ENCODE measurements at regions not wholly inside any gene's neighbourhood (a gene's known extent, or its start where the extent isn't known, plus 50 kb on each side); places are given as distances from the start of the nearest gene placed in this dataset.
"Not testable (repeated sequence)": the region's sequence is repeated elsewhere in the genome, so short reads cannot be mapped to it uniquely, and the experiment has no call there.

DNA sequence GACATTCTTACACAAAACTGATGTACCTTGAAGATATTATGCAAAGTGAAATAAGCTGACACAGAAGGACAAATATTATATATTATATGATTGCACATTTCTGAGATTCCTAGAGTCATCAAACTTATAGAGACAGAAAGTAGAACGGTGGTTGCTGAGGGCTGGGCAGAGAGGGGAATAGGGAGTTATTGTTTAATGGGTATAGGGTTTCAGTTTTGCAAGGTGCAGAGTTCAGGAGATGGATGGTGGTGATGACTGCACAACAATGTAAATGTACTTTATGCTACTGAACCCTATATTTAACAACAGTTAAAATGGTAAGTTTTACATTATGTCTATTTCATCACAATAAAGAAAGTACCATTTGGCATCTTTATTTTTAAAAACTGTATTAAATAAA, 315.8 kb upstream of the POU5F2 start:
- no peaks in the 10 kb centered on the region for H3K27me3 Mint-ChIP-seq (ENCODE audit: low read depth)
- H3K9me3 Mint-ChIP-seq, result peaks cover 0 to 2% of the 10 kb centered on the region in 2 donors
- no peak overlapping the region for H3K4me3 Mint-ChIP-seq

DNA sequence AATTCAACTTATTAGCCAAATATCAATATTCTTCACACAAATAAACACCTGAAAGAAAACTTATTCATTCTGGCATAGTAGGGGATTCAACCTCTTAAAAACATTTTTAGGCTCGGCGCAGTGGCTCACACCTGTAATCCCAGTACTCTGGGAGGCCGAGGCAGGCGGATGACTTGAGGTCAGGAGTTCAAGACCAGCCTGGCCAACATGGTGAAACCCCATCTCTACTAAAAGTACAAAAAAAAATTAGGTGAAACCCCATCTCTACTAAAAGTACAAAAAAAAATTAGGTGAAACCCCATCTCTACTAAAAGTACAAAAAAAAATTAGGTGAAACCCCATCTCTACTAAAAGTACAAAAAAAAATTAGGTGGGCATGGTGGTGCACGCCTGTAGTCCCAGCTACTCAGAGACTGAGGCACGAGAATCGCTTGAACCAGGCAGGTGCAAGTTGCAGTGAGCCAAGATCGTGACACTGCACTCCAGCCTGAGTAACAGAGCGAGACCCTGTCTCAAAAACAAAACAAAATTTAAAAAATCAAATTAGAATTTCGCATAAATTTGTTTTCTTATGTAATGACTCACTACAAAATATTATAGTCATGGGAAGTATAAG, 308.0 kb upstream of the POU5F2 start:
- not testable (repeated sequence) for H3K36me3 Mint-ChIP-seq (ENCODE audit: insufficient read depth in 2 of 2); H3K4me1 Mint-ChIP-seq (ENCODE audit: low read depth); H3K27ac Mint-ChIP-seq; H3K27me3 Mint-ChIP-seq (ENCODE audit: low read depth); H3K4me3 Mint-ChIP-seq; DNase-seq; H3K9me3 Mint-ChIP-seq; ATAC-seq (replicated peaks in 1 of 2)

More for the DNA sequence above, 315.8 kb upstream of the POU5F2 start:
- DNase-seq, result no peak
- no peak for ATAC-seq (replicated peaks in 1 of 2)
- Mint-ChIP-seq H3K4me1 (ENCODE audit: low read depth) (peaks cover 8% of the 10 kb centered on the region), H3K27ac (no peak overlapping the region), H3K36me3 (ENCODE audit: insufficient read depth in 2 of 2) (peaks cover 4 to 18% of the 10 kb centered on the region in 2 donors)

DNA sequence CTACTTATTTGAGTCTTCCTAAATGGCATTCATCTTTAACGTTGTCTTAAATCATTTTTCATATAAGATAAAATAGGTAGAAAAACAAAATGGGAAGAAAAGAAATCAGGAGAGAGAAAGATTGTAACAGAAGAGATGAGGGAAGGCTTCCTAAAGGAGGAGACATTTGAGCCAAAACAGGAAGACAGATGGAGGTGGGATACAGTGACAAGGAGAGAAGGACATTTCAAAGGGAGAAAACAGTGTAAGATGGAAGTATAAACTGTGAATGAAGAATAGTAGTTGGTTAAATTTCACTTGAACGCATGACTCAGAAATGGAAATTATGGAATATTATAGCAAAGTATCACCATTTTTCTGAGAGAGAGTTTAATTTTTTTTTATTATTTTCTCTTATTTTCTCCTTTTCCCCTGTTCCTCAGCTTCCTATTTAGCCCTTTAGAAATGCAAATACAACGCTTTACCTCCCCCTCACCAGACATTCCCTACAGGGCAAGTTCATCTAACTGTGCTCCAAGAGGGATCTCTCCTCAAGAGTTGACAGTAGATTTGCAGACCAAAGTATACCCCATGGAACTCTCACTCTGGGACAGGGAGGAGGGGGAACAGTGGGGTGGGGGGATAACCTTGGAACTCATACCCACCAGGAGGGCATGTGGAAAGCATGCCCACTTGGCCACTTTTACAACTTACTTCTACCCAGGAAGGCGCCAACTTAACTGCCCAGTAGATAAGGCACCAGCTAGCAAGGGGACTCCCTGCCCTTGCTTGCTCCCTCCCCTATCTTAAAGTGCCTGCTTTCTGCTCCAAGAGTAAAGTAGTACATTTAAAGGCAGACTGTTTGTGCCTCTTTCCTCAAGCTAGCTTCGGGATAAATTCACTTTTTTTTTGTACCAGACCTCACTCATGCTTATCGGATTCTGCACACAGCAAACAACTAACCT, 304.7 kb upstream of the POU5F2 start:
- Mint-ChIP-seq H3K4me3 (no peak overlapping the region), H3K36me3 (ENCODE audit: insufficient read depth in 2 of 2) (peaks cover 5 to 14% of the 10 kb centered on the region in 2 donors), H3K27ac (no peak overlapping the region), H3K27me3 (ENCODE audit: low read depth) (no peaks in the 10 kb centered on the region), H3K9me3 (no peaks in the 10 kb centered on the region), H3K4me1 (ENCODE audit: low read depth) (no peaks in the 10 kb centered on the region)
- DNase-seq (no peak), ATAC-seq (replicated peaks in 1 of 2) (no peak)

DNA sequence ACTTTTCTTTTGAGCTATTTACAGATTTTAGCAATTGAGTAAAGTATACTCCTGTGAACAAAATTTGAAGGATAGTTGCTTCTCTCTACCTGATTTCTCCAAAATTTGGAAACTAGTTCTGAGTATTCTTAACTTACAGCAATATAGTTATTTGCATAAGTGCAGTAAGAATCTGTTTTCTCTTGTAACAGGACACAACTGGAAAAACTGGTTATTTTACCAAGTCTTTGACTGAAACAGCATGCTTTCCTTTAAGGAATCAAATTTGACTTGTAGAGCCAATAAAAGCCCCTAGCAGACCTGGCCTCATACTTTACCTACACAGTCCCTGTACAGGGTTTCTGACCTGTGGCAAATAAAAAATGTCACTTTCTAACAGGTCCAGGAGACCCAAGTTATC, 301.9 kb upstream of the POU5F2 start:
- H3K9me3 Mint-ChIP-seq, result no peaks in the 10 kb centered on the region
- no peaks in the 10 kb centered on the region for H3K27me3 Mint-ChIP-seq (ENCODE audit: low read depth)
- DNase-seq (no peak), ATAC-seq (replicated peaks in 1 of 2) (no peak)
- H3K27ac Mint-ChIP-seq, result no peak overlapping the region
- no peaks in the 10 kb centered on the region for H3K4me1 Mint-ChIP-seq (ENCODE audit: low read depth)
- no peak overlapping the region for H3K4me3 Mint-ChIP-seq
- H3K36me3 Mint-ChIP-seq (ENCODE audit: insufficient read depth in 2 of 2), result peaks cover 7 to 11% of the 10 kb centered on the region in 2 donors

DNA sequence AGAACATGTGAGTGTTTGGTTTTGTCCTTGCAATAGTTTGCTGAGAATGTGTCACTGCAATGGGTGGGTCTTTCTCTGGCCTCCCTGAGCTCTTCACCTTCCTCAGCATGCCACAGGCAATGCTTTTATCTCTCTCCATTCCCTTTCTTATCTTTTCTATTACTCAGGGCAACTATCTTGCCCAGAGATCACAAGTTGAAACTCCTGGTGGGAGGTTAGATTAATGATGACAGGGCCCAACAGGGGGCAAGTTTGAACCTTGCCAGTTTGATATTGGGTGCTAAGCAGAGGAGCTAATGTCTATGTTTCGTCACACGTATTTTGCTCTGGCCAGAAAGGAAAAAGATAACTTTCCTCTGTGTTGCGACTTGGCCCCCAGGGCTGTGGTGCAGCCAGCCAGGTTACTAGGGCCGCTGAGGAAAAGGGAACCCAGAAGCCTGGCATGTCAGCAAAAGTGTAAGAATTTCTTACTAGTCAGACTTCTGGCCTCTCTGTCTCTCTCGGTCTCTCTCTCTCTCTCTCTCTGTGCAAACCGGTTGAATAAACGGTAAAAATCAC, 299.3 kb upstream of the POU5F2 start:
- no peak overlapping the region for H3K4me3 Mint-ChIP-seq
- ATAC-seq (replicated peaks in 1 of 2) (no peak), DNase-seq (no peak)
- H3K4me1 Mint-ChIP-seq (ENCODE audit: low read depth), result no peaks in the 10 kb centered on the region
- peaks cover 6 to 11% of the 10 kb centered on the region in 2 donors for H3K36me3 Mint-ChIP-seq (ENCODE audit: insufficient read depth in 2 of 2)
- no peaks in the 10 kb centered on the region for H3K27me3 Mint-ChIP-seq (ENCODE audit: low read depth)
- no peaks in the 10 kb centered on the region for H3K9me3 Mint-ChIP-seq
- no peak overlapping the region for H3K27ac Mint-ChIP-seq

DNA sequence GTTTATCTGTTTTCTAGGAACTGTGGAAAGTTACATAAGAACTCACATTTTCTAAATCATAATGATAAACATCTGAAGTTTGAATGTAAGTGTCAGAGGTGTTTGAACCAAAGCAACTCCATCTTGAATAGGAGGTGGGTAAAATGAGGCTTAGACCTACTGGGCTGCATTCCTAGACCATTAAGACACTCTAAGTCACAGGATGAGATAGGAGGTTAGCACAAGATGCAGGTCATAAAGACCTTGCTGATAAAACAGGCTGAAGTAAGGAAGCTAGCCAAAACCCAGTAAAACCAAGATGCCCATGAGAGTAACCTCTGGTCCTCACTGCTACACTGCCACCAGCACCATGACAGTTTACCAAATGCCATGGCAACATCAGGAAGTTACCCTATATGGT, 297.7 kb upstream of the POU5F2 start:
- Mint-ChIP-seq H3K4me3 (no peak overlapping the region), H3K36me3 (ENCODE audit: insufficient read depth in 2 of 2) (peaks cover 3 to 9% of the 10 kb centered on the region in 2 donors), H3K4me1 (ENCODE audit: low read depth) (no peaks in the 10 kb centered on the region), H3K27me3 (ENCODE audit: low read depth) (no peaks in the 10 kb centered on the region), H3K9me3 (no peaks in the 10 kb centered on the region), H3K27ac (no peak overlapping the region)
- ATAC-seq (replicated peaks in 1 of 2), result no peak
- no peak for DNase-seq

DNA sequence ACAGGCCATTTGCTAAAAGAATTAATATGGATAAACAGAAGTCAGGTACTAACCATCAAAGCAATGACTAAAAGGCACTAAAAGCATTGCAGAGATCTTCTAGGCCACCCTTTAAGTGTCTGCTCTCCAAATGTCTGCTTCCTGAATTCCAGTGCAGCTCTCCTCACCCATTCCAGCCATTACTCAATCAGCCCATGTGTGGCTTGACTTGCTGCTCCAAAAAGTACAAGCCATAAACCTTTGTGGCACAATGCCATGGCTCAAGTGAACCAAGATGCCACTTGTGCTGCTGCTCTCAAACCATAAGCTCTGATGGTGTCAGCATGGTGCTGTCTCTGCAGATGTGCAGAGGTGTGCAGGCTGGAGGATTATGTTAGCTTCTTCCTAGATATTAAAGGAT, 290.2 kb upstream of the POU5F2 start:
- H3K4me3 Mint-ChIP-seq, result no peak overlapping the region
- ATAC-seq (replicated peaks in 1 of 2) (no peak), DNase-seq (no peak)
- H3K36me3 Mint-ChIP-seq (ENCODE audit: insufficient read depth in 2 of 2), result peaks cover 9 to 12% of the 10 kb centered on the region in 2 donors
- no peaks in the 10 kb centered on the region for H3K4me1 Mint-ChIP-seq (ENCODE audit: low read depth)
- H3K9me3 Mint-ChIP-seq, result peaks cover 2% of the 10 kb centered on the region in 2 donors
- no peaks in the 10 kb centered on the region for H3K27me3 Mint-ChIP-seq (ENCODE audit: low read depth)
- no peak overlapping the region for H3K27ac Mint-ChIP-seq

DNA sequence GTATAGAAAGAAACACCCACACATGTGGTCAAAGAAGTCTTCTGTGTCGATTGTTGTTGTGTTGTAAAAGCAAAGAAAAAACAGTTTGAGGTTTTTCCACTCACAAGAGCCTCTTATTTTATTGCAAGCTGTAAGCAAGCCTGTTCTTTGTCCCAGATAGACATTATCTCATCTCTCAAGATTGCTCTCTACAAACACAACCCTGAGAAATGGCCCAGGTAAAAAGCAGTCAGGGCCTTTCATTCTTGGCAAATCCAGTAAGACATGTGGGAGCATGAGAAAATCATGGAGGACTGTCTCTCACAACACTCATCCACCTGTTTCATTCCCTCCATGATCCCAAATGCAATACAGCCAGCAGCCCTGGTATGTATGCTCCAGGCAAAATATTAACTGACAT, 286.6 kb upstream of the POU5F2 start:
- Mint-ChIP-seq H3K9me3 (peaks cover 2 to 3% of the 10 kb centered on the region in 2 donors), H3K4me1 (ENCODE audit: low read depth) (no peaks in the 10 kb centered on the region), H3K36me3 (ENCODE audit: insufficient read depth in 2 of 2) (peaks cover 5 to 11% of the 10 kb centered on the region in 2 donors), H3K27me3 (ENCODE audit: low read depth) (no peaks in the 10 kb centered on the region), H3K4me3 (no peak overlapping the region), H3K27ac (peak overlapping the region; percentile 34)
- ATAC-seq (replicated peaks in 1 of 2) (no peak), DNase-seq (no peak)

DNA sequence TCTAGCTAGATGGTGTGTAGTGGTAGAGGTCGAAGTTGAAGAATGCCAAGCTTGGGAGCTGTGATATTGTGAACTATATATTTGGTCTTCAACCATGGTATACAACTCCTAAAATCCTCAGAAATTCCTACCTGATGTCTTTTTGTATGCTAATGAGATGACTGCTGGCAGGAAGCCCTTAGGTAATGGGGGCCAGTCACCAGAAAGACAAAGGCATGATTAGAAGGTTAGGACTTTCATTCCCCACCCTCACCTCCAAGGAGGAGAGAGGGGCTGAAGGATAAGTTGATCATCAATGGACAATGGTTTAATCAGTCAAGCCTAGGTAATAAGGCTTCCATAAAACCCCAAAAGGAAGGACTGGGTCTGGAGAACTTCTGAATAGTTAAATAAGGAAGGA, 285.7 kb upstream of the POU5F2 start:
- H3K36me3 Mint-ChIP-seq (ENCODE audit: insufficient read depth in 2 of 2), result peaks cover 4 to 12% of the 10 kb centered on the region in 2 donors

DNA sequence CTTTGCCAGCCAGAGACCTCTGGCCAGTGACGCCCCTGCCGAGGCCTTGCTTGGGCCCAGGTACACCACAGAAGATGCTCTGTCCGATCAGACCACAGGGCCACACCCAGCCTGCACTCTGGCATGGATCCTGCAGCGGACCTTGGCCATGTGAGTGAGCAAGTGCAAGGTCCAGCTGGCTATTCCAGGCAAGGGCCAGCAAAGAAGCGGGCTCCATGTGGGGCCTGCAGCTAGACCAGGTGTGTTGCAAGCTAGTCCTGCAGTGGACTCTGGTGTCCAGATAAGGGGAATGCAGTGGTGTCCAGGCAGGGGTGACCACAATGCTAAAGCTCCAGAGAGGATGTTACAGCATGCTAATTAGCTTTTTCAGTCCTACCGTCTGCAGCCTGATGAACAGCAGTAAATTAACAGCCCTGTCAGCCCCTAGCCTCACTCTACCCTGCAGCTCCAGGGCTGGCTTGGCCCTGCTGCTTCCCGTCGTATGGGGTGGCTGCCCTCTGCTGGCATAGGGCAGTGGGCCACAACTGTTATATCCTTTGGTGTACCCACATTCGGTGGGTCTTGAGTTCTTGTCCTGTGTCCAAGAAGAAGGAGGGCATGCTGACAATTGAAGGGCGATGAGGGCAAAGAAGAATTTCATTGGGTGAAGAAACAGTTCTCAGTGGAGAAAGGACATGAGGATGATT, 284.5 kb upstream of the POU5F2 start:
- H3K4me1 Mint-ChIP-seq (ENCODE audit: low read depth), result no peaks in the 10 kb centered on the region
- H3K4me3 Mint-ChIP-seq, result no peak overlapping the region
- peak overlapping the region; percentile 16 for H3K27ac Mint-ChIP-seq
- no peak for DNase-seq
- H3K27me3 Mint-ChIP-seq (ENCODE audit: low read depth), result no peaks in the 10 kb centered on the region
- peaks cover 0 to 2% of the 10 kb centered on the region in 2 donors for H3K9me3 Mint-ChIP-seq
- peaks cover 5 to 15% of the 10 kb centered on the region in 2 donors for H3K36me3 Mint-ChIP-seq (ENCODE audit: insufficient read depth in 2 of 2)
- ATAC-seq (replicated peaks in 1 of 2), result no peak

More for the DNA sequence above, 285.7 kb upstream of the POU5F2 start:
- no peak for ATAC-seq (replicated peaks in 1 of 2)
- peaks cover 0 to 2% of the 10 kb centered on the region in 2 donors for H3K9me3 Mint-ChIP-seq
- no peak overlapping the region for H3K27ac Mint-ChIP-seq
- no peaks in the 10 kb centered on the region for H3K27me3 Mint-ChIP-seq (ENCODE audit: low read depth)
- H3K4me1 Mint-ChIP-seq (ENCODE audit: low read depth), result no peaks in the 10 kb centered on the region
- DNase-seq, result no peak
- no peak overlapping the region for H3K4me3 Mint-ChIP-seq

DNA sequence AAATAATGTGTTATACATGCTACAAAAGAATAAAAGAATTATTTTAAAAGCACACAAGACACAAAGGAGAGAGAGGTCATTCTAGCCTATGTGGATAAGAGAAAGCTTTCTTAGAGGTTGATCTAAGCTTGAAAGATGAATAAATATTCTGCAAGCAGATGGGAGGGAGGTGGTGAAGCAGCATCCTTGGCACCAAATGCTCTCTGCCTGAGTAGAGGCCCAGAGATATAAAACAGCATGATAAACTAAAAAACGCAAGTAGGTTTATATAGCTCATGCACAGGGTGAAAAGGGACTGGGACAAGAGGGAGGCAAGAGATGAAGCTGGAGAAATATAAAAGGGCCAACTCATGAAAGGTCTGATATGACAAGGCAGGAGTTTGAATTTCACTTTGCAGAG, 283.2 kb upstream of the POU5F2 start:
- ATAC-seq (replicated peaks in 1 of 2), result no peak
- Mint-ChIP-seq H3K9me3 (peaks cover 2 to 7% of the 10 kb centered on the region in 2 donors), H3K27me3 (ENCODE audit: low read depth) (no peaks in the 10 kb centered on the region), H3K4me1 (ENCODE audit: low read depth) (no peaks in the 10 kb centered on the region), H3K36me3 (ENCODE audit: insufficient read depth in 2 of 2) (peaks cover 12 to 15% of the 10 kb centered on the region in 2 donors), H3K4me3 (no peak overlapping the region), H3K27ac (no peak overlapping the region)
- DNase-seq, result no peak

DNA sequence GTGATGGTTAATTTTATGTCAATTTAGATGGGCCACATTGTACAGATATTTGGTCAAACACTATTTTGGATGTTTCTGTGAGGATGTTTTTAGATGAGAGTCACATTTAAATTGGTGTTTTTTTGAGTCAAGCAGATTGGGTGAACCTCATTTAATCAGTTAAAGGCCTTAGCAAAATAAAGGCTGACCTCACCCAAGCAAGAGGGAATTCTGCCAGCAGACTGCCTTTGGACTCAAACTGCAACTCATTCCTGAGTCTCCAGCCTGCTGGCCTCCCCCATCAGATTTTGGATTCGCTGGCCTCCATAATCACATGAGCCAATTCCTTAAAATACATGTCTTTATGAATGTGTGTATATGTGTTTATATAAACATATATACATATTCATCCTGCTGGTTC, 282.7 kb upstream of the POU5F2 start:
- ATAC-seq (replicated peaks in 1 of 2), result no peak
- peaks cover 14 to 16% of the 10 kb centered on the region in 2 donors for H3K36me3 Mint-ChIP-seq (ENCODE audit: insufficient read depth in 2 of 2)

DNA sequence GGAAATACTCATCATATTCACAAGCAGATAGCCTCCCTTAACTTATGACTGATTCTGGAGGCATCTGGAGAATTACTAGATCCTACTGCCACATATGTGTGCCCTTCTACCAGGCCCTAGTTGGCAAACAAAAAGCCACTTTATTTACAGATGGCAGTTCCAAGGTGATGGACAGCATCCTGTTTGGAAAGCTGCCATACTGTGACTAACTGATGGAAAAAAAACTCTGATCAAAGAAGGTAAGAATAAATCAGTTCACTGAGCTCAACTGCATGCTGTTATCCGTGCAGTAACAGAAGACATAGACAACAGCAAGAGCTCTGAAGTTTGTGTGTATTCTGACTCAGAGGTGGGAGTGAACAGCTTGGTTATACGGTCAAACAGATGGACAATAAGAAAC, 279.8 kb upstream of the POU5F2 start:
- Mint-ChIP-seq H3K27ac (no peak overlapping the region), H3K27me3 (ENCODE audit: low read depth) (no peaks in the 10 kb centered on the region), H3K4me1 (ENCODE audit: low read depth) (no peaks in the 10 kb centered on the region), H3K9me3 (peaks cover 13 to 16% of the 10 kb centered on the region in 2 donors), H3K4me3 (no peak overlapping the region), H3K36me3 (ENCODE audit: insufficient read depth in 2 of 2) (peaks cover 28 to 32% of the 10 kb centered on the region in 2 donors)
- no peak for ATAC-seq (replicated peaks in 1 of 2)
- no peak for DNase-seq

More for the DNA sequence above, 282.7 kb upstream of the POU5F2 start:
- Mint-ChIP-seq H3K27ac (no peak overlapping the region), H3K4me1 (ENCODE audit: low read depth) (no peaks in the 10 kb centered on the region), H3K9me3 (peaks cover 4 to 7% of the 10 kb centered on the region in 2 donors), H3K27me3 (ENCODE audit: low read depth) (no peaks in the 10 kb centered on the region), H3K4me3 (no peak overlapping the region)
- no peak for DNase-seq
